Lung (tissue), 11 donors: ENCODE measurements at regions not wholly inside any gene's neighbourhood (a gene's known extent, or its start where the extent isn't known, plus 50 kb on each side); places are given as distances from the start of the nearest gene placed in this dataset.
A peak's percentile ranks its signal among the peaks of the same experiment; 100 is the strongest.
"Not testable (repeated sequence)": the region's sequence is repeated elsewhere in the genome, so short reads cannot be mapped to it uniquely, and the experiment has no call there.

Experiments used
- ATAC-seq: fragments of 200-7000 bp; cut with Tn5 transposase; one replicate; pipeline ENCODE4 v1.9.1; 2020; ENCODE audit warnings: moderate number of reproducible peaks; ENCODE audit not compliant: insufficient read depth, low FRiP score
- DNase-seq, 3 donors: peaks; one replicate each; pipeline ENCODE4 v3.0.0-alpha.2; 2013 to 2017
- H3K27ac ChIP-seq, 2 donors: one replicate each; pipeline ENCODE4 v1.5.1; 2013; ENCODE audit warnings: mild to moderate bottlenecking in 2 of 2, moderate library complexity in 2 of 2, control low read depth in 1 of 2, inconsistent platforms in 1 of 2, low read depth in 1 of 2, low read length in 1 of 2
- H3K27me3 ChIP-seq, 3 donors: one replicate each; pipeline ENCODE4 v1.5.1; 2013; ENCODE audit warnings: low read length in 2 of 3; ENCODE audit not compliant: control insufficient read depth in 3 of 3, insufficient read depth in 3 of 3
- H3K36me3 ChIP-seq, 4 donors: one replicate each; pipeline ENCODE4 v1.5.1; 2013; ENCODE audit warnings: low read length in 4 of 4, mild to moderate bottlenecking in 1 of 4, moderate library complexity in 1 of 4; ENCODE audit not compliant: control insufficient read depth in 4 of 4, insufficient read depth in 4 of 4
- H3K4me1 ChIP-seq, 5 donors: one replicate each; pipeline ENCODE4 v1.5.1; 2013; ENCODE audit warnings: low read length in 5 of 5, mild to moderate bottlenecking in 2 of 5, moderate library complexity in 1 of 5; ENCODE audit not compliant: control insufficient read depth in 5 of 5, insufficient read depth in 5 of 5
- H3K4me3 ChIP-seq: one replicate; pipeline ENCODE4 v1.5.1; 2013; ENCODE audit warnings: mild to moderate bottlenecking, control low read depth, moderate library complexity
- H3K9ac ChIP-seq, 2 donors: one replicate each; pipeline ENCODE4 v1.5.1; 2013; ENCODE audit warnings: low read length in 2 of 2, control low read depth in 1 of 2; ENCODE audit not compliant: insufficient read depth in 1 of 2
- H3K9me3 ChIP-seq, 4 donors: one replicate each; pipeline ENCODE4 v1.5.1; 2013; ENCODE audit warnings: low read length in 3 of 4, mild to moderate bottlenecking in 1 of 4, moderate library complexity in 1 of 4; ENCODE audit not compliant: control insufficient read depth in 4 of 4, insufficient read depth in 3 of 4
- CTCF ChIP-seq: IDR thresholded peaks from 2 replicates; pipeline ENCODE4 v1.5.1; 2012; ENCODE audit warnings: mild to moderate bottlenecking; ENCODE audit errors: control extremely low read depth, extremely low read depth
- WGBS, 2 donors: extraction: QIAGEN DNeasy Blood & Tissue Kit; methylation state at CpG; one replicate each; pipeline ENCODE4 v1.1.7; 2013; 5-methylcytosine and 5-hydroxymethylcytosine counted together
- donor health status: control.
- donor health status: control.
- donor health status: Bipolar disorder and iron deficiency.
- donor health status: healthy.
- donor health status: DM: yes; HTN: yes; CAD: no.

GRCh38 chr1:228891272-228892034, 156.2 kb downstream of the RHOU start:
- no peak overlapping the region for H3K27ac ChIP-seq
- peaks cover 0 to 5% (median 0%) of the 10 kb centered on the region in 5 donors for H3K4me1 ChIP-seq
- H3K4me3 ChIP-seq: no peak overlapping the region
- no peak for DNase-seq
- no peak for TF ChIP-seq CTCF
- H3K9me3 ChIP-seq: no peaks in the 10 kb centered on the region
- no peaks in the 10 kb centered on the region for H3K27me3 ChIP-seq
- WGBS, 2 donors: 90 to 92% methylated on average over 16 of the region's 16 CpGs
- no peak for ATAC-seq
- H3K9ac ChIP-seq: no peak overlapping the region
- H3K36me3 ChIP-seq: no peaks in the 10 kb centered on the region

GRCh38 chr1:228892200-228892599, 156.9 kb downstream of the RHOU start:
- not testable (repeated sequence) for H3K4me1 ChIP-seq, H3K9me3 ChIP-seq, H3K9ac ChIP-seq, DNase-seq, H3K4me3 ChIP-seq, H3K27ac ChIP-seq, H3K27me3 ChIP-seq, ATAC-seq, H3K36me3 ChIP-seq
- WGBS, 2 donors: 87 to 92% methylated on average over 2 to 3 of the region's 4 CpGs

GRCh38 chr1:228894442-228894989, 159.2 kb downstream of the RHOU start:
- H3K4me1 ChIP-seq: peaks cover 0 to 10% (median 0%) of the 10 kb centered on the region in 5 donors
- peak in 1 of 3 donors; percentile 57 for DNase-seq
- WGBS, 2 donors: 85 to 93% methylated on average over 10 of the region's 10 CpGs
- no peaks in the 10 kb centered on the region for H3K36me3 ChIP-seq
- H3K27ac ChIP-seq: no peak overlapping the region
- H3K27me3 ChIP-seq: no peaks in the 10 kb centered on the region
- TF ChIP-seq CTCF: no peak
- H3K4me3 ChIP-seq: no peak overlapping the region
- no peaks in the 10 kb centered on the region for H3K9me3 ChIP-seq
- H3K9ac ChIP-seq: no peak overlapping the region
- ATAC-seq: no peak

GRCh38 chr1:228897901-228898300, 162.6 kb downstream of the RHOU start:
- WGBS, 2 donors: 90 to 96% methylated on average over 9 of the region's 9 CpGs
- Histone ChIP-seq H3K9me3 (no peaks in the 10 kb centered on the region), H3K4me3 (no peak overlapping the region), H3K27me3 (no peaks in the 10 kb centered on the region), H3K9ac (no peak overlapping the region), H3K27ac (no peak overlapping the region), H3K36me3 (no peaks in the 10 kb centered on the region), H3K4me1 (peaks cover 0 to 44% (median 6%) of the 10 kb centered on the region in 5 donors)
- ATAC-seq (no peak), DNase-seq (no peak)
- no peak for TF ChIP-seq CTCF
